HG02885 (cell line): ENCODE measurements at regions not wholly inside any gene's neighbourhood (a gene's known extent, or its start where the extent isn't known, plus 50 kb on each side); places are given as distances from the start of the nearest gene placed in this dataset.
"Not testable (repeated sequence)": the region's sequence is repeated elsewhere in the genome, so short reads cannot be mapped to it uniquely, and the experiment has no call there.

ENCODE experiments used
- ATAC-seq: cut with Tn5 transposase; IDR thresholded peaks from one replicate; pipeline ENCODE4 v1.9.1; 2021; ENCODE audit warnings: mild to moderate bottlenecking; ENCODE audit not compliant: unreplicated experiment, poor library complexity

DNA sequence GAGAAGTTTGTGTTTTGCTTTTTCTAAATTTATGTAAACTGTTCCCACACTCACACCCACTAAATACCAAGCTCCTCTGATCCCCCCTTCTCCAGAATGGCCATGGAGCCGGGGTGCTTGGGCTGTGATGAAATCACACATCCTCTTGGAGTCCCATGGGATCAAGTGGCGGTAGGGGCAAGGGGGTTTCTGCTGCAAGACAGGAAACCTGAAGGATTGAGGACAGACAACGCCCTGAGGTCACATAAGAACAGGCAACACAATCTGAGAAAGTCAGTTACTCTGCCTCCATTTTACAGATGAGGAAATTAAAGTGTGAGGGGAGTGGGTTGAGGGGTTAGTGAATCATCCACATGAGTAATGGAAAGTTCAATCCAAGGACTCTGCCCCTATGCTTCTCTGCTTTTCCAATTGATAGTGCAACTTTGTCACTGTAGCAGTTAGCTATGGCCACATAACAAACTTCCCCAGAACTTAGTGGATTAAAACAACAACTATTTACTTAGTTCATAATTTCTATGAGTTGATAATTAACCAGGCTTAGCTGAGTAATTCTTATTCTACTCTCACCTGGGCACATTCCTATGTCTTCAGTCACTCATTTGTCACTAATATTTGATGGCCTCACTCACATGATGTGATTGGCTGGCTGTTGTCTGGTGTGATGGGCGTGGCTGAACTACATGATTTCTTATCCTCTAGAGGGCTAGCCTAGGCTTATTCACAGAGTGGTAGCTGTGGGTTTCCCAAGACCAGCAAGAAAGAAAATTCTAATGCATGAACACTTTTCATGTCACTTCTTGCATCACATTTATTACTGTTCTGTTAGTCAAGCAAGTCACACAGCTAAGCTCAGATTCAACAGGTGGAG is 77.3 kb upstream of the ADRA1D start:
- ATAC-seq: no peak

DNA sequence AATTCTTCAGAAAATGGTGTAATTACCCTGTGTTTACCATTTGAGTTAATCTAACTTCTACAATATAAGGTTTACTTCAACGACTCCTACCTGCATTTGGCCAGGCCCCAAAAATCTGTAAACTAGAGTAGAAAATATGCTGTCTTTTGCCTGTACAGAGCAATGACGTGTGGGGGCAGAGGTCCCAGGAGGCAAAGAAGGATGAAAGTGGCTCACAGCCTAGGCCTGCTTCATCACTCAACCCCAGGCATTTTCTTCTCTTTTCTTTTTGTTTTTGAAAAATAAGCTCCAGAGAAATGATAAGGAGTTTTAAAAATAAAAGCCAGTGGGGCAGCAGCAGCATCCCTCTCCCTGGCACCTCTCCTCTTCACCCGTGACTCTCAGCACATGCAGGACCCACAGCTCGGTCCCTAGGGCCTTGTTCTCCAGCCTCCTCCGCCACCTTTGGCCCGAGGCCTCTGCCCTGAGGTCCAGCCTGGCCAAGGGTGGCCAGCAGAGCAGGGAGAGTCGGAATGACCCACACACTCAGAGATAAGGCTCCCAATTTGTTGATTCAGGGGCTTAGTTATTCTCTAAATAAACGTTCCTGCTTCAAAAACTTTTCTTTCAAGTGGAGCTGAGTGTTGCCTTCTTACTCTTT is 76.6 kb upstream of the ADRA1D start:
- no peak for ATAC-seq

DNA sequence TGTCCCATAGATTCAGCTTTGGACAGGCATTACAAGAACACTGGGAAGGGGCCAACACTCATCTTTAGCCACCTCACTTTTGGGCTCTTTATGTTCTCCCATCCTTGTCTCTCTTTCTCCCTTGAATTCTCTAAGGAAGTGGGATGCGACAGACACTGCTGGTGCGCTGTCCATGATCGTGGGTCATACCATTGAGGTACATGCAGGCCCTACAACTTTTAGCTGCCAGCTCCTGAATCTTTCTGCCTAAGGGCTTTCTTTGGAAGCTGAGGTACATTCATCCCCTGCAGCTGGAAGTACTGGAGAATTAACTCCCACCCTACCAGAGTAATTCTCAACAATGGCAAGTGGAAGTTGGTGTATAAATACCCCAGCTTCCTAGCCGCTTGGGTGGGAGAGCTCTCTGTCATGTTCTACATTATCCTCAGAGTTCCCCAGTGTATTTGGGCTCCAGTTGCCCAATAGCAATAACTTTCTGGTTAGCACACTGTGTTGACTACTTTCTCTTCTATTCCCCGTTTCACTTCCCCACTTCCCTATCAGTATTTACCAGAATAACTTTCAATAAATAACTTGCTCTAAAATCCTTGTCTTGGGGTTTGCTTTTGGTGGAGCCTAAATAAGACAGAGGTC is 75.6 kb upstream of the ADRA1D start:
- no peak for ATAC-seq

DNA sequence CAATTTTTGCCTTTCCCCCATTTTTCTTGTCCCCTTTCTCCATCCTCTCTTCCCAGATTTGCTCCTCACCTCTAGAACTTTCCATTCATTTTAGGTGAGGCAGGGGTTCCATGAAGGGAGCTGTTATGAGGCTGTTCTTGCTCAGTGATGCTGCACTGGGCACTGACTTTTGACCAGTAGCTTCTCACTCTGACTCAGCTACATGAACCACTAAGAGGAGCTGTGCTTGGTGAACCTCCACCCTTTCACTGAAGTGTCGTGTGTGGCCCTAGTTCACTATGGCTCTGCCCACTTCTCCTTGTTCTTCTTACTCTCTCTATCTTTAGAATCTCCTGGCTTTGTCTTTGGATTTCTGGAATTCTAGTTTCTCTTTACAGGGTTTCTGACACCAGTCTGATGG is 73.4 kb upstream of the ADRA1D start:
- ATAC-seq: no peak

DNA sequence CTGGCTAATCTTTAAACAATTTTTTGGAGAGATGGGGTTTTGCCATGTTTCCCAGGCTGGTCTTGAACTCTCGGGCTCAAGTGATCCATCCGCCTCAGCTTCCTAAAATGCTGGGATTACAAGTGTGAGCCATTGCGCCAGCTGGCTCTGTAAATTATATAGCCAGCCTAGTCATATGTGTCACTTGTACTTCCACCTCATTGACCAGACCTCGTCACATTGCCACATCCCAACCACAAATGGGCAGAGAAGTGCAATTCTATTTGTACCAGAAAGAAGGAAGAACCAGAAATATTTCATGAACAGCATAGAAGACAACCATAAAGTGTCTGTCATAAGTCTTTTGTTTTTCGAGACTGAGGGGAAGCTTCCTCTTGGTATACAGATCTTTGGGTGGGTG is 71.2 kb upstream of the ADRA1D start:
- no peak for ATAC-seq

DNA sequence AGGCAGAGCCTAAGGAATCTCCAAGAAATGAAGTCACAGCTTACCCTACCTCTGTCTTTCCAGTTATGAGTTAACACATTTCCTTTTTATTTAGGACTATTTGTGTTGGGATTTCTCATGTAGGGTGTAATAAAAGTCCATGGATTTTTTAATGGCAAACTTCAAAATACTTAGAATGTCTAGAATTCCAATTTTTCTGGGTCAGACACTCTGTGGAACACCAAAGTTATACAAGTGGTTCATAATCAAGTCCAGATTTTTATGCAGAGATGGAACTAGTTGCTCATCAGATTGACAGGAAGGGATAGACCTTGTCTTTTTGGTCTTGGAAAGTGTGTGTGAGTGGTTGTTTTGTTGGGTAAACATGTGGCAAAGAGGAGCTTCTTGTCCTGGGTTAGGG is 69.8 kb upstream of the ADRA1D start:
- ATAC-seq: no peak

DNA sequence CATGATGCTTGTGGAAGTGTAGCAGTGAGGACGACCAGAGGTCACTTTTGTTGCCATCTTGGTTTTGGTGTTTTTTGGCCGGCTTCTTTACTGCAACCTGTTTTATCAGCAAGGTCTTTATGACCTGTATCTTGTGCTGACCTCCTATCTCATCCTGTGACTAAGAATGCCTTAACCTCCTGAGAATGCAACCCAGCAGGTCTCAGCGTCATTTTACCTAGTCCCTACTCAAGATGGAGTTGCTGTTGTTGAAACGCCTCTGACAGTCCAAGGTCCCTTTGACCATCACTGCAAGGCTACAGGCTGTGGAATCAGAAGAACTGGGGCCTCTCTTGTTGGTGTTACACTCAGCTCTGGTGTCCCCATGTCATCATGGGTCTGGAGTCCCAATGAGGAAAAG is 61.5 kb upstream of the ADRA1D start:
- ATAC-seq: not testable (repeated sequence)

DNA sequence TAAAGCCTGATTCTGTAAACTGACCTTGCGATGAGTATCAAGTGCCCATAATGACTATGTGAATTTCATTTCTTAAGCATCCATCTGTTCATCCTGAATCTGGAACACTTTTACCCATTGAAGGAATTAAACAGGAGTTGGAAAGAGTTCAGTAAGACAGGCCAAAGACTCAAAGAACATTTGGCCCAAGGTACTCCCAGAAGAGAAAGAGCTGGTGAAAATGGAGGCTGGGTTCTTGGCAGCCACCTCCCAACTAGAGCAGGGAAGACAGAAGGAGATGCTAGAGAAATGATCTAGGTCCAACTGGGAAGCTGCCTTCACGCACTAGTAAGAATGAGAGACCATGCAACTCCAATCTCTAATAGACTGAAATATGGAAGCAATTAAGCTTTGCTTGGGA is 57.1 kb upstream of the ADRA1D start:
- no peak for ATAC-seq

DNA sequence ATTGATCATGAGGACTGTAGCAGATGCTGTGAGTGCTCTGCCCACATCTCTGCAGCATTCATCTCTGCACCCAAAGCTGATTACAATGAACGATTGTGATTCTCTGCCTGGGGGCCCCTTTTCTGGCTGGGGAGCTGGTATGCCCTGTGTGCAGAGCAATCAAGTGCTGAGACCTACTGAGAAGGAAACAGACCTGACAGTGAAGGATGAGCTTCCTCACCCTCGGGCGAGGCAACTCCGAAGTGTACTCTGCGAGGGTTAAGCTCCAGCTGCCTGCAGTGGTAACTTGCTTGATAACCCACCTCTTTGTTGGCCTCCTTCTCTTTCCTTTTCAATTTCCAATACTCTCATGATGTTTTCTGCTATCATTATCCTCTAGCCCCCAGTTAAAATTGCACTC is 56.0 kb upstream of the ADRA1D start:
- no peak for ATAC-seq

DNA sequence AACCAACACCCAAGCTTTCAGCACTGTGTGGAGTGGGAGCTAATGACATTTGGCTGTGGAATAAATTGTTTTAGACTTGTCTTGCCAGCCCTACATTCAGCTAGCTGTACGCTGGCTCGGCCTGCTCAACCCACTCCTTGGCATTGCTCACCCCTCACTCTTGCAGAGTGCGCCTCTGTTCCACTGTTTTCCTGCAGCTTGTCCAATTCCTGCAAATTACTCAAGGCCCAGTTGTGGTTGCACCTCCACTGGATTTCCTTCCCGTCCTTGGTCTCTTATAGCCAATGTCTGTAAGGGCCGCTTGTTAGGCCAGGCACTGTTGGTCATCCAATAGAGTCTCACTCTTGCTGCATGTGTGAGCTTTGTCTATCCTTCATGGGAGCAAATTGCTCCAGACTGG is 55.5 kb upstream of the ADRA1D start:
- ATAC-seq: no peak

DNA sequence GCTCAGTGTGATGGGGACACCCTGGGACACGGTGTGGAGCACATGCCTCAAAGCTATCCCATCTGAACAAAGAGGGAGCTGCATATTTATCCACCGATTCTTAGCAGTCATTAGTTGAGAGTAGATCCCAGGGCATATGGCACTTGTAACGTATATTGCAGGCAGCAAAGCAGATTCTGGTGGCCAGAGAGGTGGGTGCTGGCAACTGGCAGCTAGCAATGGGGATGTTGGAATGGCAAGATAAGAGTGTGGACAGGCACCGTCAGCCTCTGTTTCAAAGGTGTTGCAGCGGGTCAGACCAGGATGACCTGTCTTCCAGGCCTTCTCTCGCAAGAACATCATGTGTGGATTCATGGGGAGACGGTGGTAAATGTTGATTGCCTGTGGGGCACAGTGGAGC is 54.0 kb upstream of the ADRA1D start:
- ATAC-seq: no peak

DNA sequence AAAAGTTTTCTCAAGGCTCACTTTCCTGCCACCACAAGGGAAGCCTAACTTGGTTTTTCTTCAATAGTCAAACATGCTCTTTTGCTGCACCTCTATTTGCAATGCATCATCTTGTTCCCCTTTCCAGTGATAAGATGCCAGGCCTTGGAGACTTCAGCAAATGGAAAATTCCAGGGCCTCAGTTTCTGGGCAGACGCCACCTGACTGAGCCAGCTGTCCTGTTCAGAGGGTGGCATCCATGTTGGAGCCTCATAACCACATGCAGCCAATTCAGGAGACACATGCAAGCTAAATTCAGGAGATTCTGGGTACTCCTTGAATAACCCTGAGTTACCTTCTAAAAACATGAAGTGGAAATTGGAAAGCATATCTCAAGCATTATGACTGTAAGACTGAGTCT is 51.8 kb upstream of the ADRA1D start:
- ATAC-seq: no peak

DNA sequence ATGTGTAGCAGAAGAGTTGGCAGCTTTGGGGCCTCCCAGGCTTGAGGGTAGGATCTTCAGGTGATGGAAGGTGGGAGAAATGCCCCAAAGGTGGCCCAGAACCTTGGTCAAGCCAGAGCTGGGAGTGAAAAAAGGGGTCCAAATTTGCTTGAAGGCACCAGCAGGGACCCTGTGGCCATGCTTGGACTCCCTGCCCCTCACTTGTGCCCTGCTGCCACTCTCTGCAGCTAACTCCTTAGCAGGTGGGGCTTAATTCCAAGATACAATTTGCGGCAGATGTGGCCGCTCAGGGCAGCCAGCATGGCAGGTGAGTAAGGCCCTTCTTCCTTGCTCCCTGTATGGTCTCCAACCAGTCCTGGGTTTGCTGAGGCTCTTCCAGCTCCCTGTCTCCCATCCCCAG is 51.3 kb upstream of the ADRA1D start:
- ATAC-seq: no peak

DNA sequence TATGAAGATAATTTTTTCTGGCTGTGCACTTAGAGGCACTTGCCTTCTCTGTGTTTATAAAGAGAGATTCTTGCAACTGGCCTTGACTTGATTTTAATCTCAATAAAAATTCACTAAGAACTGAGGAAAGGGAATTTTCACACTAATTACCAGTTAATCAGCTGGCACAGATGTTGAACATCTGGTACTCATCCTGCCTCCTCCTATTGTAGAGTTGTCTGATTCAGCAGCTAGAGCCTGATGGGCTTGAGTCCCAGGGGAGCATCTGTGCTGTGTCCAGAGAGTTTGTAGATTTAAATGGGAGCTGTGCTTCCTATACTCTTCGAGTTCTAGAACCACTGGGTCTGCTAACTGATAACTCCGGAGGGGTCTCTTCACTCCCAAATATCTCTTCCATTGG is 50.7 kb upstream of the ADRA1D start:
- no peak for ATAC-seq

DNA sequence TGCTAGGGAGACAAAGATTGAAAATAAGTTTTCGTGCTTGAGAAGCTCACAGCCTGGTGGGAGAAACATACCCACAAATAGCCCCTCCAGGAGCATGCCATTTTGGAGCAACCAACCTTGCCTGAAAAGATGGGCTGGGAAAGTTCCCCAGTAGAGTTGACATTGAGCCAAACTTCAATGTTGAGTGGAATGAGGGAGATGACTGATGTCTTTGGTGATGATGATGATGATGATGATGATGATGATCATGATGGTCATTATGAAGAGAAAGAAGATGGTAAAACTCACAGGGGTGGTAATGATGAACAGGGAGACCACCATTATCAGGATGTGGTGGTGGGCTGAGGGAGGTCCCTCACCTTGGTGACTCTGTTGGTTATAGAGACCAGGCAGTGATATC is 50.1 kb upstream of the ADRA1D start:
- no peak for ATAC-seq
